Activated CD4-positive, alpha-beta T cell treated with anti-CD3 and anti-CD28 coated beads for 48 hours (primary cell): ENCODE measurements at regions not wholly inside any gene's neighbourhood (a gene's known extent, or its start where the extent isn't known, plus 50 kb on each side); places are given as distances from the start of the nearest gene placed in this dataset.
"Not testable (repeated sequence)": the region's sequence is repeated elsewhere in the genome, so short reads cannot be mapped to it uniquely, and the experiment has no call there.

Experiments used
- DNase-seq: peaks from one replicate; pipeline ENCODE4 v3.0.0-alpha.2; 2020

DNA sequence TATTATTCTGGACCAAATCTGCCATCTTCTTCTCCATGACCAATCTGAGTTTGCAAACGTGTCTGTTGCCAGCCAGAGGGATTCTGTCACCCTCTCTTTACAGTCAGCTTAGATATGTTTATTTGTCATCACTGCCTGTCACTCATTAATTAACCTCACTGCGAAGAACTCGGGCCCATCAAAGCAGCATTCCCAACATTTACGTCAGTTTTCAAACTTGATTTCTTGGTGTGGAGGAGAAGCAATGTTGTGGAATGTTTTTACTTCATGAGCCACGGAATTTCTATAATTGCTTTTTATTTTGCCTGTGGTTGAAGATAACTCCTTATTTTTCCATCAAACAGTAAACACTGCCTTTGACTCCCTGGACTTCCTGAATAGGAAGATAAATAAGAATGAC lies 91.8 kb upstream of the CNKSR3 start:
- no peak for DNase-seq

DNA sequence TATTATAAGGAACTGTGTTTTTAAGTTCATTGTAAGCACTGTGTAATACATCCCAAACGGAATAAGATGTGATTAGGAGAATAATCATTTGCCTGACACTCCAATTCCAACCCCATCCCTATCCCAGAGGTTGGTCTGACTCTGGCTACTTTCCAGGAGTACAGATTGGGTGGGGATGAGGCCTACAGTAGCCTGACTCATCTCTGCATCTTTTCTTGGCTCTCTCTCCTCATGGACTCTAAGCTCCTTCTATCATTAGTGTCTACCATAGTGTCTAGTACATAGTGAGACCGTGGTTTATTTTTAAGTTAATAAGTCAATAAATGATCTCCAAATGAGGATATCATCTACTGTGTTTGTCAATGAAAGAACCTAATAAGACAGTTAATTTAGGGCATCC lies 92.2 kb upstream of the CNKSR3 start:
- DNase-seq, result no peak

DNA sequence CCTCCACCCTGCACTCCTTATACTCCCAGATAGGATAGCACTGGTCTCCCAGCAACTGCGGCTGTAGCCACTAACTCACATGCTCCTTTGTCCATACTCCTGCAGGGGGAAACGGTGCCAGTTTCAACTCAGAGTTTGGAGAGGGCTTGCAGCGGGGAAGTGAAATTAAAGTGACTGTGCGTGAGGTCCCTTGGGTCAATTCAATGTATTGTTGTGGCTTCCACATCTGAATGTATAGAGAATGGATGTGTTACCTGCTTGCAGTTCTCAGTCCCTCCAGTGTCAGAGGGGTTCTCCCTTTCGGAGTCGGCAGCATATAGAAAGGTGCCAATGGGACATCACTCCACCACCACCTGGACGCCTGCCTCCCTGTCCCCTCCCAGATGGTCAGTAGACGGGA lies 93.6 kb upstream of the CNKSR3 start:
- DNase-seq, result no peak

DNA sequence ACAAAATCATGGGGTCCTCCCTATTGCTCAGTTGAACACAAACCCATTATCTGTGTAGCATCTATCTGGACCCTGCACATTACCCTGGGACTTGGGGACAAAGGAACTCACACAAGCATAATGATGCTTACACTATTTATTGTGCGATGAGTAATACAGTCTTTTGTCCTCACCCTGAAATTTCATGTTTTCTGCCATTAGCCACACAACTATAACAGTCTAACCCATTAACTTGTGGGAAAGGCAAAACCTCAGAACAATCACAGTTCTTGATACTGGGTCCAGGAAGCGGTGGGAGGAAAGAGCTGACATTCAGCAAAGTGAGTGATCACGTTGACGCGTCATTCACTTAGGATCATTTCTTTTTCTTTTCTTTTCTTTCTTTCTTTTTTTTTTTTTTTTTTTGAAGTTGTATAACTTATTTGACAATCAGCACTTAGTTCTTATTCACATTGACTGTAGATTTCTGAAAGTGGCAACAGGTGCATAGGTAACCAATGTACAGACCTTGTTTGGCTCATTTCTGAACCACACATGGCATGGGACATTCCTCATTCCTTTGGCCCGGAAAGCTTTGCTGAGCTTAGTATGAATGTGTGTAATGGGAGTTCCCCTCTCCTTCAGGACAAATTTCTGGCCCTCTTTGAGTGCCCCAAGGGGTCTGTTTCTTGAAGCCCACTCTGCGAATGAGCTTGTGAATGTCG lies 94.8 kb upstream of the CNKSR3 start:
- DNase-seq, result peak; percentile 28

DNA sequence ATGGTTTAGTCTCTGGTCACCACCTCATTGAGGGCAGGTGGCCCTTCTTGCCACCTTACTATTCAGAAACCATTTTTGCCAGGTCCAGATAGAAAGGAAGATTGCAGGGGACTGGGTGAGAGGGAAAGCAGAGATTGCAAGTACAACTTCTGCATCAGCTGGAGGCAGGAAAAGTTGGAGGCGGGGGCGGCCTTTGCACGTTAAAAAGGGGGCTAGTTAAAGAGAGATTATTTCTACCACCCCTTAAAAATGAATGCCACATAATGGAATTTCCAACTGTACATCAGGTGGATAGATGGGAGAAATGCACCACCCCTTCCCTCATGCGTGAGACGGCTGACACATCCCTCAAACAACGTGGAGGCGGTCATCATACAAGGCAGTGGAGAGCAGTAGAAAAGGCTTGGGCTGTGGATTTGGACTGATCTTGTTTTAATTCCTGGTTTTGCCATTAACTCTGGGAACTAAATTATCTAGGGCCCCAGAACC lies 95.4 kb upstream of the CNKSR3 start:
- no peak for DNase-seq

DNA sequence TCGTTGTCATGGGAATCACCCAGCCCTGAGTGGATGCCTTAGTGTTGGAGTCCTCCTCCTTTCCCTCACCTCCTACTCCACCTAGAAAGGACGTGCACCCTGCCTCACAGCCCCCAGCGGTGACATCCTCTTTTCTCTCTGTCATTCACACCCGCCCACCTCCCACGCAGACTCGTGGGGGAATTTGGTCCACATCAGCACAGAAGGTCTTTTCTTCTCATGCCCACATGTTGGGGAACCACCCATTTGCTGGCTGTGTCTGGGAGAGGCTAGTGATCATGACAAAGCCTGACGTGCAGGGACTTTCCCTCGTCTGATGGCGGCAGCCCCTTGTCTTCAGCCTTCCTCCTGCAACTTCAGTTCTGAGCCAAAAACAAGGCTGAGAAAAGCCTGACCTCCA lies 96.0 kb upstream of the CNKSR3 start:
- DNase-seq, result peak; percentile 89

DNA sequence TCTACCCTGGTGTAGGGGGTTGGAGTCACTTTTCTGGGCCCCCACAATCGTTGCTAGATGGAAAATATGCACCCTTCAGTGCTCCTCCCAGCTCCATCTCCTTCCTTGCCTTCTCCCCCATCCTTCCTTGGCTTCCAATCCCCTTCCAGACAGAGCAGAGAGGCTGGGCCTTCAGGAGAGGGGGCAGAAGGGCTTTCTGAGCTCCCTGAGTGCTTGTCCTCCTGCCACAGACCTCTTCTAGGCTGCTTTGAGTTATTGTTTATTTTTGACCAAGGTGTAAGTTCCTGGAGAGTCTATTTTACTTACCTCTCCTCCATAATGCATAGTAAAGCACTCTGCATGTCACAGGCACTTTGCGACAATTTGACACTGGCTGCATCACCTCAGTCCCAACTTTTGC lies 96.4 kb upstream of the CNKSR3 start:
- no peak for DNase-seq

DNA sequence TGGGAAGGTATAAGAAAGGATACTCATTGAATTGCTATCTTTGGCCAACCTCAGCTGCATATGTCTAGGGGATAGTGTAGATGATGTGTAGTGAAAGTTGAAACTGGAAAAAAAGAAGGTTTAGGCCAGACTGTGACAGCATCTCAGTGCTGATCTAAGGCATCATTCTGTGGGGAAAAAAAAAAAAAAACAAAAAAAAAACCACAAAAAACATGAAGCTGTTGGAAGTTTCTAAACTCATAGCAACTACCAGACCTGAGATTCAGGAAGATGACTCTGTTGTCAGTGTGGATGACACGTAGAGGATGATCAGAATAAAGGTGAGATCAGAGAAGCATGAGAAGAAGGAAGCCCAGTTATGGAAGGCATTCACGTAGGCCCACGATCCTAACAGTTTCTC lies 100.8 kb upstream of the CNKSR3 start:
- no peak for DNase-seq

DNA sequence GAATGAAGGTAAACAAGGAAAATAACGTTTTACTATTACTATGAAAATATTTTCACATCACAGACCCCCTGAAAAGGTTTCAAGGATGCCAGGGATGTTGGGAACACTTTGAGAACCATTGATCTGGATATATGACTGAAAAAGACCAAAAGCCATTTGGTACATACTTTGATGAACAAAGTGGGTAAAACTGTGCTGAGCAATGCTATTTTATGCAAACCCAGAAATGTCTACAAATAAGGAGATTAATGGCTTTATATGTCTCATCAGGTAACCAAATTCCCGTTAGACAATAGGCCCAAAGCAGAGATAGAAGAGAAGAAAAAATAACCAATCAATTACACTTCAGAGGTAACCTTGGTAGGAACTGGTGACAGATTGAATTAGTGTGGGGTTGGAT lies 101.4 kb upstream of the CNKSR3 start:
- DNase-seq, result no peak

DNA sequence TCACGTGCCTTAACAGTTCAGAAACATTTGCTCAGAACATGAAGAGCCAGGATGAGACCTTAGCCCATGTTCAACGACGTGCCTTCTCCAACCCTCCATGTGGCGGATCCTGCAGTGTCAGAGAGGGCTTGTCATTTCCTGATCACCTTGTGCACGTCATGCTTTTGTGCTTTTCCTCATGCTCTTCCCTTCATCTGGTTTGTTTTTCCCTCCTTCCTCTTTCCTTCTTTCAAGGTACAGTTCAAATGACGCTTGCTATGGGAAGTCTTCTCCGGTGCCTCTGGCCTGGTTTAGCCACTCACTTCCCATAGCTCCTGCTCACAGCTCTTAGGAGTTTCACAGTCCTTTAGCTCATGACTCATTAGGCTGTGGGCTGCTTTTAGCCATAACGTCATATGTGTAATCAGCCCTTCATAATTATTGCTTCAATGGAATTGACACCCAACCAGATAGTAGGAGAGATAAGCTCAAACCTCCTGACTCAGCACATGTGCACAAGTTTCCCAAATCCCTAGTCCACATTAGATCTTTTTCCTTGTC lies 102.7 kb upstream of the CNKSR3 start:
- DNase-seq, result no peak

DNA sequence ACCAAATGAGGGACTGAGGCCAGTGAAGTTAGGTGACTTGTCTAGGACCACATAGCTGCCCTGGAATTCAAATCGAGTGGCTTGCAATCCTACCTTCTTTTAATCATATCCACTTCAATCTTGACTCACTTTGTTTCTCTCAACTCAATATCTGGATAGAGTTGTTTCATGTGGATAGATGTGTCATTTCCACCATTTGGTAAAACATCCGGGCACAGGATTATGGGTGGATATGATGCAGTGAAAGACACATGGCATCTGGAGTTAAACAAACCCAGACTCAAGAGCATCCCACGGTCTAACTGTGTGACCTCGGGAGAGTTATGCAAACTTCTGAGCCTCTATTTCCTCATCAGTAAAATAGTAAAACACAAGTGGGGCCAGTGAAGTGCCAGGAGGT lies 103.6 kb upstream of the CNKSR3 start:
- no peak for DNase-seq

DNA sequence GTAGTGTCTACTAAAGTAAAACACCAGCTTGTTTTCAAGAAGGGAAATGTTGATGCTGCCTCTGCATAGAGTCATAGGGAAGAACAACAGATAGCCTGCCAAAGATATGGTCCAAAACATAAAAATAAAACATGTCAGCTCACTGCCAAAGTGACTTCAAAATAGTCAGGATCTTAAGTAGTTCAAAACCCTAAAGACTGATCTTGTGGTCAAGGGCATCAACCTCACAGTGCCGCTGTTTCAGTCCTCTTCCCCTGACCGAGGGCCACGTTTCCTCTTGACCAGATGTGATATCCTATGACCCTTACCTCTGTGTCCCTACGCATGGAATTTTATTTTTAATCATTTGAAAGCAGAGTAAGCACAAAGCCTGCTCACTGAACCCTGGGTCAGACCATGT lies 104.2 kb upstream of the CNKSR3 start:
- no peak for DNase-seq

DNA sequence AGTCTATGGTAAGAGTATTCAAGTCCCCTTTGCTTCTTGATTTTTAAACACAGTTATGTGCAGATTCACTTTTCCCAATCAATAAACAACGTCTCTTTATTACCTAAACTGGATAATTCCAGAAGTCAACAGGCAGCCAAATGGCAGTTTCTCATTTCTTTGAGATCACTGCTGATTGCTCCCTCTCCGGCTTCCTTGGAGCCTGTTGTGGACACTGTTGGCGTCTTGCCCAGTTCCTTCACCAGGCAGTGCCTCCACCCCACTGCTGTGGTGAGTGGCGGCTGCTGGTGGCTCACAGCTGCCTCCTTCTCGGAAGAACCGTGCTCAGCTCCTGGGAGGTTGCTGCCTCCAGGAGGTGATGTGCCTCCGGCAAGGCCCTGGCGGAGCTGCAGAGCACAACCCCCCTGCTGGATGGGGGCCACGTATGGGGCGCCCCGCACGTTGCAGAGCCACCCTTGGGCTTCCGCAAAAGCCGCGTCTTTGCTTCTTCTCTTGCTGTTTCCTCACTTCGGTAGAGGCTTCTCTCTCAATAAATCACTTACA lies 105.1 kb upstream of the CNKSR3 start:
- DNase-seq, result no peak

DNA sequence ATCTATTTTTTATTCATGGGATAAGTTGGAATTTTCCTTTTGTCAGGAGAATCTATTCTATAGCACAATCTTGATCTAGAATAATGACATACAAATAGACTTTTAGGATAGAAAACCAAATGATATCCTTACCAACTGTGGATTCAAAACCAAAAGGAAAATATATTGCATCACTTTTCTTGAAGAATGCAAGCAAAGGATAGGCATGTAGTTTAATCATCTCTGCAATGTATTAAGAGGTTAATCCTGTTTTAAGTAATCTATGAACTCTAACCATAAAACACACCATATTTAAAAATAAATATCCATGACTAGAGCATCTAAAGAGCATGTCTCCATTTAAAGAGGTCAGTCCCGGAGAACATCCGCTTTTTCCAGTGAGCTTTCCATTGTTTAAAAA lies 106.7 kb upstream of the CNKSR3 start:
- no peak for DNase-seq

DNA sequence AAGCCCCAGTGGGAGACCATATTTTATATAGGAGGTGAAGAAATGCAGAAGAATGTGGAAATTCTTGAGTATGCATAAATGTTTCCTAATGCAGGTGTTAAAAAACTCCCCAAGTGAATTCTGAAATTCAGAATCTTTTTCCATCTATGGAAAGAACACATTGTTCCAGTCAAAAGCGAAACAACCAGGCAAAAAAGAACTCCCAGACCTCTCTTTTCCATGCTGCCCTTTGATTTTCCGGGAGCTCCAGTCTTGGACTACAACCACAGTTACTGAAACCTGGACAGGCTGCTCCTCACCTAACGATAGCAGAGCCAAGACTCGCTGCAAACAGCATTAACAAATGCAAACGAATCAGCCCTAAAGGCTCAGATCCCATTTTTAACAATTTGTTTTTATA lies 108.7 kb upstream of the CNKSR3 start:
- no peak for DNase-seq

DNA sequence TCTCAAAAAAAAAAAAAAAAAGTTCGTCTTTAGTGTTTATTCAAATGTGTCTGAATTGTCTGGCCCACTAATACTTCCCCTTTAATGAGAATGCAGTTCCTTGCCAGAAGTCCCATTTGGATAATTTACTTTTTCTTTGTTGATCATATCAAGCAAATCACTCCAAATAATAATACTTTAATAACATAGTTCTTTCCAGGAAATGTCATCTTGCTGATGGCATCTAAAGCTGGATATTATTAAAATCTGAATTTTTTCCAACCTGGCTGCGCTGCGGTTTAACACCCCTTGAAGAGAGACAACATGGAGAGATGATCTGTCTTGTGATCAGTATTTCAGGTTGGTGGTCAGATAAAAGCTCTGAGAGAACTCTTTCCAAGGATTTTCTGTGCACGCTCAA lies 111.2 kb upstream of the CNKSR3 start:
- DNase-seq, result no peak

DNA sequence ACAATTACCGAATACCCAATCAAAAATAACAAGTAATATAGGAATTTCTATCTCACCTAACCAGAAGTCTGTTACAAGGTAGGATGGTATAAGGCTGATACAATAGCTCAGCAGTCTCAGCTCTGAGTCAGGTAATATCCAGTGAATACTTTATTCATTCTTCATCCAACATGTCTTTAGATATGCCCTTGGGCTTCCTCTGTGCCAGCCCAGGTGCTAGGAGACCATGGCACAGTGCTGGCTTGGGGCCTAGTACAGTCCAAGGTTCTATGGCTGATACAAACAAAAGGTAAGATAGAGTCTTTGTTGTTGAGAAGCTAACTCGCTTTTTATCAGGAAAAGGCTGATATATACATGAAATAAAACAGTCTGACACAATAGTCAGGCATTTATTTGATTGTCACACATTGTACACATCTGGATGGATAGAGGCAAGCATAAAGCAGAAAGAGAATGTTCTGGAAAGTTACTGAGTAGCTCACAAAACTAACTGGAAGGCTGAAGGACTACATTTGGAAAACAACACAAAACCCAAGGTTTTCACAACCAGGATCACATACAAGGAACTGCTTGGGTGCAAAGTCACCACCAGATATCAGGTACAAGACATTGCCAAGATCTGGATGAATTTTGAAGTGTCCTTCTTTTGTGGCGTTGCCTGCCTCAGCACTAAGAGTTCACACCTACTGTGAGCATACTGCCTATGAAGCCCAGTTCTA lies 110.4 kb upstream of the SCAF8 start:
- DNase-seq, result no peak

DNA sequence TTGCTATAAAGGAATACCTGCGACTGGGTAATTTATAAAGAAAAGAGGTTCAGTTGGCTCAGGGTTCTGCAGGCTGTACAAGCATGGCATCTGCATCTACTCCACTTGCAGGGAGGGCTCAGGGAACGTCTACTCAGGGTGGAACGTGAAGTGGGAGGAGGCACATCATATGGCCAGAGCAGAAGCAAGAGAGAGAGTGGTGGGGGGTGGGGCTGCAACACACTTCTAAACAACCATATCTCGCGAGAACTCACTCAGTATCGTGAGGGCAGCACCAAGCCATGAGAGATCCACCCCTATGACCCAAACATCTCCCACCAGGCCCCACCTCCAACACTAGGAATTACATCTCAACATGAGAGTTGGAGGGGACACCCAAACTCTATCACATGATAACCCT lies 109.8 kb upstream of the SCAF8 start:
- DNase-seq, result no peak

DNA sequence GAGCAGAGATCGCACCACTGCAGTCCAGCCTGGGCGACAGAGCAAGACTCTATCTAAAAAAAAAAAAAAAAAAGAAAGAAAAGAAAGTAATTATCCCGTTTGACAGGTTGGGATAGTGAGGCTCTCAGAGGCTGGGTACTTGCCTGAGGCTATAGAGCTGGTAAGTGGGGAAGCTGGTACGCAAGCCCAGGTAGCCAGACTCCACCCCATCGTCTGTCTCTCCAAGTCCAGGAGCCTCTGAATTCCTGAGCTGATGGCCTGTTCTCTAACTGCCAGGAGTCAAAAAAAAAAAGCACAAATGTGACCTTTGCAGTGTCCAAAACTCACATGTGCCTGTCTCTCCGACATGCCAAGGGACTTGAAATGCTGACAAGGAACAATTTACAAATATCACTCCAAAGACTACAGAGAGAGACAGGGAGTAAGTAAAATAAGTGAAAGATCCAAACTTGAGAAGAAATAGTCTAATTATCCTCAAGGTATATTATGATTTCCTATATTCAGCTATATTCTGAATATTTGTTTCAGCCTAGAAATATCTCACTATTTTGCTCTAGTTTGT lies 109.1 kb upstream of the SCAF8 start:
- DNase-seq, result no peak

DNA sequence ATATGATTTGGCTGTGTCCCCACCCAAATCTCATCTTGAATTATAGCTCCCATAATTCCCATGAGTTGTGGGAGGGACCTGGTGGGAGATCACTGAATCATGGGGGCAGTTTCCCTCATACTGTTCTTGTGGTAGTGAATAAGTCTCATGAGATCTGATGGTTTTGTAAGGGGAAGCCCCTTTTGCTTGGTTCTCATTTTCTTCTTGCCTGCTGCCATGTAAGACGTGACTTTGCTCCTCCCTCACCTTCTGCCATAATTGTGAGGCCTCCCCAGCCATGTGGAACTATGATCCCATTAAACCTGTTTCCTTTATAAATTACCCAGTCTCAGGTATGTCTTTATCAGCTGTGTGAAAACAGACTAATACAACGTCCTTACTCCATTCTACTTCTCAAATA lies 108.5 kb upstream of the SCAF8 start:
- DNase-seq, result not testable (repeated sequence)

DNA sequence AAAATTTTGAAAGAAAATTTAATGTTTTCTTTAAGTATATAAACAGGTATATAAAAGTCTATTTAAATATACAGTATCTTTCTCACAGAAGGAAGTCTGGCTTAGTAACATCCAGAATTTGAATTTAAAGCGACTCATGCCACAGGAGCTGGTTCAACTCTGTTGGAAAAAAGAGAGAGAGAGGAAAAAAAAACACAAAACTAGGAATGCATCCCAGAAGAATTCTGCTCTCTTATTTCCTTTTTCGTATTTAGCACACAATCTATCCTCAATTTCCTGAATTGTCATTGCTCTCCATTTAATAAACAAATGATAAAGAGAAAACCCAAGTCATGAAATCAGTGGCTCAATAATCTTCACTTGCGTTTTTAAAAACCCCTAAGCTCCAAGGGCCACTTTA lies 107.5 kb upstream of the SCAF8 start:
- no peak for DNase-seq

DNA sequence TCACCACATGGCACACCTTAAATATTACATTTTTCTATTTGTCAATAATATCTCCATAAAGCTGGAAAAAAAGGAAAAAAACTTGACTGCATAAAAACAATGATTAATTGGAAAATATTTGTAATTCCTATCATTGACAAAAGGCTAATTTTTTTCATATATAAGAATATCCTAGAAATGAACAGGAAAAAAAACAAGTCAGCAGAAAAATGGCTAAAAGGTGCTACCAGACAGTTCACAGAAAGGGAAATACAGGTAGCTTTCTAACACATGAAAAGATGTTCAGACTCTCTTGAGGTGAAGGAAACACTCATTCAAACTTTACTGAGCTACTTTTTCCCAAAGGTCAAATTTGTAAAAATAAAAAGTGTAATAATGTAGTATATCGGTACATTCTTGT lies 104.1 kb upstream of the SCAF8 start:
- DNase-seq, result no peak

DNA sequence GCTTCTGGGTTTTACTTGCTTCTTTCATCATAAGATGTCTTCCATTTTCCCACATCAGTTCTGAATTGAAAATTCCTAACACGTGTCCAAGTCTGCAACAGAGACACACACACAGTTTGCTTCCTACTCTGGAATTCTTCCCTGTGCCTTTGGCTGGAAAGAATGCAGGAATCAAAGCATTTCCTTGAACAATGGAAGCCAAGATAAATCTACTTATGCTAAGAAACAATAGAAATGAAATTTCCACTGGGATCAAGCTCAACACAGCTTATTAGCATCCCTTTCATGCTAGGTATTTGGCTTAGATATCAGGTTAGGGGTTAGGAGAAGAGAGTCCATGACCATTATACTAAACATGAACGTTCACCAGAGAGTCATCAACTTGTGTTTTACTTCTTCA lies 101.1 kb upstream of the SCAF8 start:
- DNase-seq, result no peak

DNA sequence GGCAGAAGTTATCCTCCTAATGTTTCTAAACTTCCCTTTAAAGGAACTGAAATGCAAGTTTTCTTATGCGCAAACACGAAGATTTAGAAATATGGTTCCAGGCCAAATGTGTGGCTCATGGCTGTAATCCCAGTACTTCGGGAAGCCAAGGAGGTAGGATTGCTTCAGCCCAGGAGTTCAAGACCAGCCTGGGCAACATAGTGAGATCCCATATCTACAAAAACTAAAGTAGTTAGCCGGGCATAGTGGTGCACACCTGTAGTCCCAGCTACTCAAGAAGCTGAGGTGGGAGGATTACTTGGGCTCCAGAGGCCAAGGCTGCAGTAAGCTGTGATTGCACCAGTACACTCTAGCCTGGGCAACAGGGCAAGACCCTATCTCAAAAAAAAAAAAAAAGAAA lies 95.8 kb upstream of the SCAF8 start:
- no peak for DNase-seq
